ENCODE measurements at regions not wholly inside any gene's neighbourhood (a gene's known extent, or its start where the extent isn't known, plus 50 kb on each side); places are given as distances from the start of the nearest gene placed in this dataset.
A peak's percentile ranks its signal among the peaks of the same experiment; 100 is the strongest.

DNA sequence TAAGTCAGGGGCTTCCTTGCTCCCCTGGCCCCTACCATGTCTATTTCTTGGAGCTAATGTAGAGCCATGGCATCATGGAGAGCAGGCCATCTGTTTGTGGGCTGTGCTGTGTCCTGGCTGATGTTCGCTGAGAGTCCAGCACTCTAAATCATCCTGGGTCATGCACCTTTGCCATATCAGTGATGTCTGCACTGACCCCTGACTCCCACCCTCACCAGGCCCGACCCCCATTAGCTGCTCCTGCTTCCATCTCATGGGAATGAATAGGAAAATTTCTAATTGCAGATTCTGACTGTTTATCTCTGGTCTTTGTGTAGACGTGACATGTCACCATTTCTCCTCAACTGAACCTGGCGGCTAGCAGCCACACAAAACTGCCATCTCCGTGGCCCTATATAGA, 236.9 kb downstream of the NSG2 start:
- H3K4me1 ChIP-seq (ENCODE audit: control insufficient read depth, insufficient read depth, low read length), result no peaks in the 10 kb centered on the region
- H3K9me3 ChIP-seq (replicated peaks; ENCODE audit: control insufficient read depth, low read depth, low read length), result no peaks in the 10 kb centered on the region
- DNase-seq, result no peak
- H3K27ac ChIP-seq (ENCODE audit: low read length), result no peak overlapping the region
- H3K27me3 ChIP-seq (ENCODE audit: control insufficient read depth, insufficient read depth, low read length), result peaks cover 3% of the 10 kb centered on the region
- 83% methylated on average over 1 of the region's 5 CpGs for WGBS (ENCODE audit: insufficient coverage)
- H3K4me3 ChIP-seq (ENCODE audit: low read length), result no peak overlapping the region
- no peaks in the 10 kb centered on the region for H3K36me3 ChIP-seq (ENCODE audit: control insufficient read depth, insufficient read depth, low read length)

DNA sequence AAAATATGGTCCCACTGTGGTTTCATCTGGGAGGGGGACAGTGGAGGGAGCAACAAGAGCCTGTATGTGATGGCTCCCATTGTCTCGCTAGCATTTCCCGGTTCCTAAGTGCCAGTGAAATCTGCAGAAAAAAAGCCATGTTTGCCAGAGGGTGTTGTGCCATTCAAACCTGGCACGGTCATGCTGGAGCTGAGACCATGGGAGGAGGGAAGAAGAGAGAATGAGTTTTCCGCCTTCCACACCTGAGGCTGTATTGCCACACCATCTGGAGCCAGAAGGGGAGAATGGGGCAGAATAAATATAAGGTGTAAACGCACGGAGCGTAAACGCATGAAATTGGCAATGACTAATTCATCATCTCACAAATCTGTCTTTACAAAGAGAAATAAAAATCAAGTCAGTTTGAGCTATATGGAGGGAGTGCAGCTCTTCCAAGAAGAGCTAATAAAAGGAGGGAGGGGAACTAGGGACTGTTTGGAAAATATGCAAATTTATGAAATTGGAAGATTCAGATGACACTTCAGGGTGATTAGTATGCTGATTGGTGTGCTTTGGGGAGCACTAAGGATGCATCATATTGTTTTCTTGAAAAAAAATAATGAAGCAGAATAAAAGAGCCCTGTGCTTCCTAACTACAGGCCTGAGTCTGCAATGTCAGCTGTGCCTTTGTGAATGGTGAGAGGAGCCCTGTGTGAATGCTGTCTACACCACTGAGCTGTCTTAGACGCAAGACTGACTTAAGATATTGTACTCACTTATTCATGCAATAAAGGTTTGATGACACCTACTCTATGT, 237.9 kb downstream of the NSG2 start:
- WGBS (ENCODE audit: insufficient coverage), result 83% methylated on average over 3 of the region's 9 CpGs
- no peak overlapping the region for H3K4me3 ChIP-seq (ENCODE audit: low read length)
- peaks cover 3% of the 10 kb centered on the region for H3K27me3 ChIP-seq (ENCODE audit: control insufficient read depth, insufficient read depth, low read length)
- no peaks in the 10 kb centered on the region for H3K36me3 ChIP-seq (ENCODE audit: control insufficient read depth, insufficient read depth, low read length)
- DNase-seq, result no peak
- no peak overlapping the region for H3K27ac ChIP-seq (ENCODE audit: low read length)
- no peaks in the 10 kb centered on the region for H3K9me3 ChIP-seq (replicated peaks; ENCODE audit: control insufficient read depth, low read depth, low read length)
- no peaks in the 10 kb centered on the region for H3K4me1 ChIP-seq (ENCODE audit: control insufficient read depth, insufficient read depth, low read length)

GRCh38 chr5:174284873-174285272, 239.4 kb downstream of the NSG2 start:
- Histone ChIP-seq H3K4me3 (ENCODE audit: low read length) (no peak overlapping the region), H3K4me1 (ENCODE audit: control insufficient read depth, insufficient read depth, low read length) (no peaks in the 10 kb centered on the region), H3K27me3 (ENCODE audit: control insufficient read depth, insufficient read depth, low read length) (peaks cover 3% of the 10 kb centered on the region), H3K36me3 (ENCODE audit: control insufficient read depth, insufficient read depth, low read length) (no peaks in the 10 kb centered on the region), H3K9me3 (replicated peaks; ENCODE audit: control insufficient read depth, low read depth, low read length) (no peaks in the 10 kb centered on the region), H3K27ac (ENCODE audit: low read length) (no peak overlapping the region)
- DNase-seq, result no peak
- WGBS (ENCODE audit: insufficient coverage), result 78% methylated on average over 3 of the region's 5 CpGs

DNA sequence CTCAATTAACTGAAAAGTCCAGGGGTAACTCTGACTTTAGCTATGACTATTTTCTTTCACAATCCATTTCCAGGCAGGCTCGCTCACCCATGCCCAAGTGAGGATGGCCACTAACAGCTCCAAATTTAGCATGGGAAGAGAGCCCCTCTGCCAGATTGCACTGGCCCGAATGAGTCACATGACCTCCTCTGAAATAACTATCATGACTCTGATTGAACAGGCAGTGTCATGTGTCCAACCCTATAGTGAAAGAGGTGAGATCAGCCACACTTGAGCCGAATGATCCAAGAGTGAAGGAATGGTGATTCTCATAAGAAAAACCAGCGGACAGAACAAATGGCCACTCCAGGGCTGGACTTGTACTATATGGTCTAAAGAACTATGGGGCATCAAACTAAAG, 242.3 kb downstream of the NSG2 start:
- 80% methylated on average over 1 of the region's 4 CpGs for WGBS (ENCODE audit: insufficient coverage)
- no peaks in the 10 kb centered on the region for H3K36me3 ChIP-seq (ENCODE audit: control insufficient read depth, insufficient read depth, low read length)
- no peaks in the 10 kb centered on the region for H3K9me3 ChIP-seq (replicated peaks; ENCODE audit: control insufficient read depth, low read depth, low read length)
- H3K4me3 ChIP-seq (ENCODE audit: low read length), result no peak overlapping the region
- no peak overlapping the region for H3K27ac ChIP-seq (ENCODE audit: low read length)
- peaks cover 3% of the 10 kb centered on the region for H3K27me3 ChIP-seq (ENCODE audit: control insufficient read depth, insufficient read depth, low read length)
- H3K4me1 ChIP-seq (ENCODE audit: control insufficient read depth, insufficient read depth, low read length), result no peaks in the 10 kb centered on the region
- DNase-seq, result no peak

DNA sequence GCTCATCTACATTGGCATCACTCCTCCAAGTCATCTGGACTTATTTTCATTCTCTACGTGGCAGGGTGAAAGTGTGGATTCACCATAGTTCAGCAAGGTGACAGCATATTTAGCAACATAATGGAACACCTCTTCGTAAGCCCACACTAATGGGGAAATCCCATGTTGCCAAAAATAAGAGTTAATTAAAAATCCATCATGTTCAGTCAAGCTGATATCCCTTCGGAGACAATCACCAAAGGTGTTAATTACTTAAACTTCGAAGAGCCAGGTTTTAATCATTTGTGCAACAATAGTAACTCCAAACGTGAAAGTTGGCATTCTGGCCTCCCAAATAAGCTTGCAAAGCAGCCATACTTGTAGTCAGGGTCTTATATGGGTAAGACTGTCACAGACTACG, 242.9 kb downstream of the NSG2 start:
- no peak for DNase-seq
- Histone ChIP-seq H3K27me3 (ENCODE audit: control insufficient read depth, insufficient read depth, low read length) (no peaks in the 10 kb centered on the region), H3K36me3 (ENCODE audit: control insufficient read depth, insufficient read depth, low read length) (no peaks in the 10 kb centered on the region), H3K4me1 (ENCODE audit: control insufficient read depth, insufficient read depth, low read length) (no peaks in the 10 kb centered on the region), H3K9me3 (replicated peaks; ENCODE audit: control insufficient read depth, low read depth, low read length) (no peaks in the 10 kb centered on the region), H3K27ac (ENCODE audit: low read length) (no peak overlapping the region), H3K4me3 (ENCODE audit: low read length) (no peak overlapping the region)
- 75% methylated on average over 3 of the region's 6 CpGs for WGBS (ENCODE audit: insufficient coverage)

DNA sequence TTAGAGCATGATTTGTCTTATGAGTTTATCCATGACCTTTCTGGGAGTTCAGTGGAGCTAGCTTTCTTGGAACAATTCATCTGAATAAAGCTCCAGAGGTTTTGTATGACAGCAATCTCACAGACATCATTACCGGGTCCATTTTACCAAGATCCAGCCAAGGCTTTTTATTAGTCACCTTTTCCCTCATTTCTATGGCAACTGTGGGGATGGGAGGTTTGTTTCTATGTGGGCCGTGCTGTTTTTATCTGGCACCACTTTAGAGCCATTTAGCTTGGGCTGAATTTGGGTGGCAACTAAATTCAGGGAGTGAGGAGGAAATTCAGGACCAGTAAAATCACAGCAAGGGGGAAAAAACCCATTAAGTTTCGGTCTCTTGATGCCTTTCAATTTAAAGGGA, 245.7 kb downstream of the NSG2 start:
- whole genome bisulfite sequencing (ENCODE audit: insufficient coverage), result no CpG with 5 or more reads among the region's 3 CpGs

GRCh38 chr5:174292348-174292747, 246.8 kb downstream of the NSG2 start:
- no peak for DNase-seq
- Histone ChIP-seq H3K27ac (ENCODE audit: low read length) (no peak overlapping the region), H3K4me1 (ENCODE audit: control insufficient read depth, insufficient read depth, low read length) (no peaks in the 10 kb centered on the region), H3K4me3 (ENCODE audit: low read length) (no peak overlapping the region), H3K27me3 (ENCODE audit: control insufficient read depth, insufficient read depth, low read length) (no peaks in the 10 kb centered on the region), H3K36me3 (ENCODE audit: control insufficient read depth, insufficient read depth, low read length) (no peaks in the 10 kb centered on the region), H3K9me3 (replicated peaks; ENCODE audit: control insufficient read depth, low read depth, low read length) (no peaks in the 10 kb centered on the region)
- WGBS (ENCODE audit: insufficient coverage), result no CpG with 5 or more reads among the region's 3 CpGs

More for the DNA sequence above, 245.7 kb downstream of the NSG2 start:
- Histone ChIP-seq H3K9me3 (replicated peaks; ENCODE audit: control insufficient read depth, low read depth, low read length) (no peaks in the 10 kb centered on the region), H3K27ac (ENCODE audit: low read length) (no peak overlapping the region), H3K27me3 (ENCODE audit: control insufficient read depth, insufficient read depth, low read length) (no peaks in the 10 kb centered on the region), H3K36me3 (ENCODE audit: control insufficient read depth, insufficient read depth, low read length) (no peaks in the 10 kb centered on the region), H3K4me3 (ENCODE audit: low read length) (no peak overlapping the region), H3K4me1 (ENCODE audit: control insufficient read depth, insufficient read depth, low read length) (no peaks in the 10 kb centered on the region)
- DNase-seq, result peak; percentile 56

- Histone ChIP-seq H3K9me3 (replicated peaks; ENCODE audit: control insufficient read depth, low read depth, low read length) (no peaks in the 10 kb centered on the region), H3K4me3 (ENCODE audit: low read length) (no peak overlapping the region), H3K4me1 (ENCODE audit: control insufficient read depth, insufficient read depth, low read length) (no peaks in the 10 kb centered on the region), H3K36me3 (ENCODE audit: control insufficient read depth, insufficient read depth, low read length) (no peaks in the 10 kb centered on the region), H3K27me3 (ENCODE audit: control insufficient read depth, insufficient read depth, low read length) (no peaks in the 10 kb centered on the region), H3K27ac (ENCODE audit: low read length) (no peak overlapping the region)
- WGBS (ENCODE audit: insufficient coverage), result 55% methylated on average over 5 of the region's 6 CpGs
- no peak for DNase-seq
These were observed 247.5 kb downstream of the NSG2 start for GRCh38 chr5:174293006-174293405.

- no peak for DNase-seq
- Histone ChIP-seq H3K4me1 (ENCODE audit: control insufficient read depth, insufficient read depth, low read length) (no peaks in the 10 kb centered on the region), H3K36me3 (ENCODE audit: control insufficient read depth, insufficient read depth, low read length) (no peaks in the 10 kb centered on the region), H3K27me3 (ENCODE audit: control insufficient read depth, insufficient read depth, low read length) (no peaks in the 10 kb centered on the region), H3K27ac (ENCODE audit: low read length) (no peak overlapping the region), H3K4me3 (ENCODE audit: low read length) (no peak overlapping the region), H3K9me3 (replicated peaks; ENCODE audit: control insufficient read depth, low read depth, low read length) (no peaks in the 10 kb centered on the region)
- WGBS (ENCODE audit: insufficient coverage), result 72% methylated on average over 4 of the region's 4 CpGs
These were observed 248.0 kb downstream of the NSG2 start for GRCh38 chr5:174293481-174293880.

- Histone ChIP-seq H3K27me3 (ENCODE audit: control insufficient read depth, insufficient read depth, low read length) (no peaks in the 10 kb centered on the region), H3K4me1 (ENCODE audit: control insufficient read depth, insufficient read depth, low read length) (peaks cover 2% of the 10 kb centered on the region), H3K9me3 (replicated peaks; ENCODE audit: control insufficient read depth, low read depth, low read length) (no peaks in the 10 kb centered on the region), H3K27ac (ENCODE audit: low read length) (no peak overlapping the region), H3K36me3 (ENCODE audit: control insufficient read depth, insufficient read depth, low read length) (no peaks in the 10 kb centered on the region), H3K4me3 (ENCODE audit: low read length) (no peak overlapping the region)
- WGBS (ENCODE audit: insufficient coverage), result 74% methylated on average over 3 of the region's 6 CpGs
- DNase-seq, result no peak
These were observed 249.6 kb downstream of the NSG2 start for GRCh38 chr5:174294891-174295620.
